Osteocyte (in vitro differentiated cells): ENCODE measurements at regions not wholly inside any gene's neighbourhood (a gene's known extent, or its start where the extent isn't known, plus 50 kb on each side); places are given as distances from the start of the nearest gene placed in this dataset.
A peak's percentile ranks its signal among the peaks of the same experiment; 100 is the strongest.

Source experiments
- DNase-seq: peaks from one replicate; pipeline ENCODE4 v3.0.0; 2021; ENCODE audit warnings: mixed read lengths; ENCODE audit not compliant: unreplicated experiment; ENCODE audit errors: extremely low spot score
- H3K27ac Mint-ChIP-seq: one replicate; pipeline ENCODE4 v1.8.0; 2021; ENCODE audit warnings: mild to moderate bottlenecking, mixed read lengths; ENCODE audit not compliant: unreplicated experiment
- H3K27me3 Mint-ChIP-seq: one replicate; pipeline ENCODE4 v1.8.0; 2021; ENCODE audit warnings: mixed read lengths; ENCODE audit not compliant: unreplicated experiment
- H3K36me3 Mint-ChIP-seq: one replicate; pipeline ENCODE4 v1.8.0; 2021; ENCODE audit warnings: mixed read lengths; ENCODE audit not compliant: unreplicated experiment
- H3K4me1 Mint-ChIP-seq: one replicate; pipeline ENCODE4 v1.8.0; 2021; ENCODE audit warnings: mixed read lengths; ENCODE audit not compliant: unreplicated experiment
- H3K4me3 Mint-ChIP-seq: one replicate; pipeline ENCODE4 v1.8.0; 2021; ENCODE audit warnings: mild to moderate bottlenecking, moderate library complexity, mixed read lengths; ENCODE audit not compliant: unreplicated experiment
- H3K9me3 Mint-ChIP-seq: one replicate; pipeline ENCODE4 v1.8.0; 2021; ENCODE audit warnings: mixed read lengths; ENCODE audit not compliant: unreplicated experiment
- TF ChIP-seq, protein P1 (sequence below): fragments of 200-600 bp; sonication (generic); IDR thresholded peaks from 2 replicates; pipeline ENCODE4 v1.5.0; 2021; ENCODE audit warnings: antibody characterized with exemption, mild to moderate bottlenecking, moderate library complexity

DNA sequence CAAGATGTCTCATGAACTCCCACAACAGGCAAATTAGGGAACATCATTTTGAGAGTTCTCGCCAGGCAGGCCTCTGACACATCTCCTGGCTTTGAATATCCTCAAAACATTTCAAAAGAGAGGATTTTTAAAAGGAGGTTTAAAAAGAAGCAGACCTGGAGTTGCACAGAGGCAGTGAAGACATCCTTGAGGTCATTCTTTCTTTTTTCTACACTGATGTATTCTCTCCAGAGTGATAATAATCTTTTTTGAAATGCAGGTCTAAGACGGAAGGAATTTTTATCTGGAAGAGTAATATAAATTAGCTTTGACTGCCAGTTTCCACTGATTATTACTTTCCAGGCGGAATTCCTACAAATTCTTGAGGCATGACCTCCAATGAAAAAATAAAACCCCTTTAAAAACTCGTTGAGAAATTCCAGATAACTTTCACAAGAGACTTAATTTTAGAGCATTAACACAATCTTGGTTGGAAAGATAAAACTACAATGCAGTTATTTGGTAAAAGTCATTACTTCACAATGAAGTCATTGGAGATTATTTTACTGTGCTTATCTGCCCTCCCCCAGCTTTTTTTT, 125.0 kb downstream of the LYPLAL1 start:
- Mint-ChIP-seq H3K9me3 (peaks cover 7% of the 10 kb centered on the region), H3K4me3 (no peak overlapping the region), H3K27ac (peak overlapping the region; percentile 92), H3K36me3 (peaks cover 5% of the 10 kb centered on the region), H3K27me3 (no peaks in the 10 kb centered on the region), H3K4me1 (peaks cover 51% of the 10 kb centered on the region)
- DNase-seq: no peak
- TF ChIP-seq, protein P1, sequence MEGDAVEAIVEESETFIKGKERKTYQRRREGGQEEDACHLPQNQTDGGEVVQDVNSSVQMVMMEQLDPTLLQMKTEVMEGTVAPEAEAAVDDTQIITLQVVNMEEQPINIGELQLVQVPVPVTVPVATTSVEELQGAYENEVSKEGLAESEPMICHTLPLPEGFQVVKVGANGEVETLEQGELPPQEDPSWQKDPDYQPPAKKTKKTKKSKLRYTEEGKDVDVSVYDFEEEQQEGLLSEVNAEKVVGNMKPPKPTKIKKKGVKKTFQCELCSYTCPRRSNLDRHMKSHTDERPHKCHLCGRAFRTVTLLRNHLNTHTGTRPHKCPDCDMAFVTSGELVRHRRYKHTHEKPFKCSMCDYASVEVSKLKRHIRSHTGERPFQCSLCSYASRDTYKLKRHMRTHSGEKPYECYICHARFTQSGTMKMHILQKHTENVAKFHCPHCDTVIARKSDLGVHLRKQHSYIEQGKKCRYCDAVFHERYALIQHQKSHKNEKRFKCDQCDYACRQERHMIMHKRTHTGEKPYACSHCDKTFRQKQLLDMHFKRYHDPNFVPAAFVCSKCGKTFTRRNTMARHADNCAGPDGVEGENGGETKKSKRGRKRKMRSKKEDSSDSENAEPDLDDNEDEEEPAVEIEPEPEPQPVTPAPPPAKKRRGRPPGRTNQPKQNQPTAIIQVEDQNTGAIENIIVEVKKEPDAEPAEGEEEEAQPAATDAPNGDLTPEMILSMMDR: no peak

DNA sequence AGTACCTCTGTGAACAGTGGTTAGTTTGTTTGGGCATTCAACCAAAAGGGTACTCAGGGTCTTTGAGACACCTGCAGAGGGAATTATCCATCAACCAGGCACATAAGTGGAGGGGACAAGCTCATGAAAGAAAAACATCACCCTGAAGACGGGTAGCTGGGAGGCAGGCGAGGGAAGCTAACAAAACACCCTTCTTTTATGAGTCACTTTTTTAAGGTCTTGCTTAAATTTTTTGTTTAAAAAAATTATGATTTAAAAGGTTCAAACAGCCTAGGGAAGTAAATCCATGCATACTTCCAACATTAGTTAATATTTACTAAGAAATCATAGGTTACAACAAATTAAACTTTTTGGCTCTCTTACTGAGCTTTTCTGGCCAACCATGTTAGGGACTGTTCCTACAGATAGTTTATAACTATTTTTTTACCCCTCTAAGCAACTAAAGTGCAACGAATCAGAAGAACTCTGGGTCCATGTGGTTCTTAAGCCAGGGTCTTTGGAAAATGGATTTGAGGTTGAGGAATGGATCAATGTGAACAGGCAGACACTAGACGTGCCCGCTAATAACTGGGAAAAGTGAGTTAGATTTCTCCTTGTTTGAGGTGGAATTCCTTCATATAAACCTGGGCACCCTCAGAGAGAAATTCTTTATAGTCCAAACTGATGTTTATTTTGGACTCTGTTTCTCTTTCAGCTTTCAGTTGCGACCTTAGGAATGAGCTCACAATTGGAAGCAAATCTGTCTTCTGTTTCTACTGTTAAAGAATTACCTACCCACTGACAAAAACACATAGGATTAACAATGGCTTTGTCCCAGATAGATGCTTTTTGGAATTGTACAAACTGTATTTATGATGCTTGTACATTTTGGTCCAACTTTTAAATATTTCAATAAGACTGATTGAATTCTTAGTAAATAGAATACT, 123.0 kb downstream of the LYPLAL1 start:
- Mint-ChIP-seq H3K36me3 (peaks cover 5% of the 10 kb centered on the region), H3K27me3 (no peaks in the 10 kb centered on the region), H3K4me1 (peaks cover 48% of the 10 kb centered on the region), H3K9me3 (peaks cover 7% of the 10 kb centered on the region), H3K27ac (peak overlapping the region; percentile 92), H3K4me3 (no peak overlapping the region)
- DNase-seq: no peak
- TF ChIP-seq, protein P1: no peak

DNA sequence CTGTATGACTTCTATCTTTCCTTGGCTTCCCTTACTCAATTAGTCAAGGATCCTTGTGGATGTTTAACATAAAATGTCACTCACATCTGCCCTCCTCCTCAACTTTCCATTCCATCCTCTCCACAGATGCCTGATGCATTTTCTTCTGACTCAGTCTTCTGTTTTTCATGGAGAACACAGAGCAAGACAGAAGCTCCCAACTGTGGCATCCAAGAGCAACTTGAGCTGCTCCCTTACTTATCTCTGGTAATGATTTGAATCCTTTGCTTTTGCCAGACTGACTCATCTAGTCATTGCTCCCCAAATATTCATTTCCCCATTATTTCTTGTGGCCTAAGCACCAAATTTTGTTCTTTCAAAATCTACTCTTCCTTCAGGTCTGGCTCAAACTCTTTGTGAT, 120.6 kb downstream of the LYPLAL1 start:
- TF ChIP-seq, protein P1: no peak
- H3K27ac Mint-ChIP-seq: no peak overlapping the region
- no peak for DNase-seq
- H3K9me3 Mint-ChIP-seq: peaks cover 7% of the 10 kb centered on the region
- H3K36me3 Mint-ChIP-seq: peaks cover 5% of the 10 kb centered on the region
- no peaks in the 10 kb centered on the region for H3K27me3 Mint-ChIP-seq
- H3K4me3 Mint-ChIP-seq: no peak overlapping the region
- H3K4me1 Mint-ChIP-seq: peaks cover 46% of the 10 kb centered on the region

DNA sequence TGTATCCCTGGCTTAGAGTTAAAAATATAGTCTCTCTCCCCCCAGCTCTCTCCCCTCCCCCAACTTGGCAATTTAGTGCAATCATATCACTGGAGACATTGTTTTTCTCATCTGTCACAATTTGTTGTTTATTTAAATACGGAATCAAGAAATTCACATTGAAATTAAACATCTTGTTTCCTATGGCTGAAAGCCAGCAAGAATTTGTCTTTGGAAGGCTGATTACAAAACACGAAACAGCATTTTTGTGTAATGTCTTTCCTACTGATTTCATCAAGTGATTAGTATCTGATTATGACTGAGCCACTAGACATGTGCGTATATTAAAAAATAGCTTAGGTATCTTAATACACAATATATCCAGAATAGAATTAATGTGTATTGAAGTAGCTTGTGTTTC, 119.7 kb downstream of the LYPLAL1 start:
- H3K27ac Mint-ChIP-seq: no peak overlapping the region
- H3K4me3 Mint-ChIP-seq: no peak overlapping the region
- H3K9me3 Mint-ChIP-seq: peaks cover 7% of the 10 kb centered on the region
- H3K27me3 Mint-ChIP-seq: no peaks in the 10 kb centered on the region
- TF ChIP-seq, protein P1: no peak
- H3K4me1 Mint-ChIP-seq: peaks cover 37% of the 10 kb centered on the region
- peaks cover 5% of the 10 kb centered on the region for H3K36me3 Mint-ChIP-seq
- DNase-seq: no peak

DNA sequence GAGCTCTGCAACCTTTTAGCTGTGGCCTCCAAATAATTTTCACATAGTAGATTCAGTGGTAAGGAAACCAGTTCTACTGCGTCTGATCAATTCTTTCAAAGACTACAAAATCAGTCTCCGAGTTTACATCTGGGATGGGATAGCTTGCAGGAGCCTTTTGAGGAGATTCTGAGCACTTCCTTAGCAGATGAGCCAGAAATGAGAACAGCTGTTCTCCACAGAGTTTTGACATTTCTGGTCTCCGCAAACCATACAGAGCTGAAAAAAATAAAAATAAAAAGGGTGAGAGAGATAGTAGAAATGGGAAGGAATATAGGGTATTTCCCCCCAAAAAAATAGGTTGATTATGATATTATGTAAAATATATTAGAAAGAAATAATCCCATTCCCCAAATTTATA, 119.3 kb downstream of the LYPLAL1 start:
- H3K4me1 Mint-ChIP-seq: peaks cover 34% of the 10 kb centered on the region
- no peak overlapping the region for H3K4me3 Mint-ChIP-seq
- no peak for DNase-seq
- no peaks in the 10 kb centered on the region for H3K27me3 Mint-ChIP-seq
- peaks cover 7% of the 10 kb centered on the region for H3K9me3 Mint-ChIP-seq
- H3K36me3 Mint-ChIP-seq: peaks cover 5% of the 10 kb centered on the region
- TF ChIP-seq, protein P1: no peak
- no peak overlapping the region for H3K27ac Mint-ChIP-seq
